ENCODE measurements at regions not wholly inside any gene's neighbourhood (a gene's known extent, or its start where the extent isn't known, plus 50 kb on each side); places are given as distances from the start of the nearest gene placed in this dataset.

GRCh38 chr5:73374520-73375190 lies 73.9 kb downstream of the FOXD1 start:
- Histone ChIP-seq H3F3A (ENCODE audit: insufficient read depth, low read length) (no peaks in the 10 kb centered on the region), H3K4me3 (ENCODE audit: low read length) (no peak overlapping the region), H3K27me3 (replicated peaks; ENCODE audit: insufficient read depth, low read length) (no peaks in the 10 kb centered on the region), H4K20me1 (ENCODE audit: insufficient read depth, low read length) (no peaks in the 10 kb centered on the region), H3K27ac (ENCODE audit: low read length) (no peak overlapping the region), H2AFZ (ENCODE audit: low read length) (no peak overlapping the region), H3K79me2 (ENCODE audit: low read length) (no peaks in the 10 kb centered on the region), H3K9me2 (replicated peaks; ENCODE audit: insufficient read depth, low read length) (no peaks in the 10 kb centered on the region), H3K9ac (ENCODE audit: low read length) (no peak overlapping the region), H3K36me3 (replicated peaks; ENCODE audit: insufficient read depth, low read length) (no peaks in the 10 kb centered on the region), H3K4me2 (ENCODE audit: low read depth, low read length) (no peak overlapping the region), H3K9me3 (replicated peaks; ENCODE audit: insufficient read depth, low read length) (no peaks in the 10 kb centered on the region), H3K4me1 (ENCODE audit: low read length) (no peaks in the 10 kb centered on the region)
- DNase-seq, result no peak
- TF ChIP-seq CTCF (IDR thresholded peaks at IDR 0.05; ENCODE audit: low read length) (no peak), EZH2phosphoT487 (IDR thresholded peaks at IDR 0.05; ENCODE audit: low read length) (no peak), EZH2 (optimal IDR thresholded peaks at IDR 0.05; ENCODE audit: low read depth, low read length) (no peak)

DNA sequence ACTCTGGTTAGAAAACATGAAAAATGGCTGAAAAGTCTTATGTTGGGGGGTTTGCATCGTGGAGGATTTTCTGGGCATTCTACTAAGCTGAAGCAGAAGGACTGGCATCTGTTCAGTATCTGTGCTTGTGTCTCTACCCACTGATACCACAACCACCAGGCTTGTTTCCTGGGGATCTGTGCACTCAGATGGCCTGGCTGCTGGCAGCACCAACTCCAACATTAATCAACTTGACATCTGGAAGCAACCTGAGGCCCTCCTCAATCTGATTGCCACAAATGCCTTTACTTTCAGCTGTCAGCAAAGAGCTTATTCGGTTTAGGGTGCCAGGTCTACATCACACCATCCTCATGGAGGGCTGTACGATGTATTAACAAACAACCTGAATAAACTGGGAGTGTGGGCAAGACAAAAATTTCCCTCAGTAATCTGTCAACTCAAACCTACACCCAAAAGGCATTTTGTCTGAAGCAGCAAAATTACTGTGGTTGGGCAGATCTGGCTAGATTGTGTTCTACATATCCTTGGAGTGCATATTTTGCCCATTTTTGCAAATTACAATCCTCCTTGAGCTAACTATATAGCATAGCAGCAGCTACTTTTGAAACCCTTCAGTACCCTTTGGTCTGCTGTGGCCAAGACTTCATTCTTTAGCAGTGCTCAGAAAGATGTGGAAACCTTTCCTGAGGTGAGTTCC lies 74.6 kb downstream of the FOXD1 start:
- H3K79me2 ChIP-seq (ENCODE audit: low read length), result no peaks in the 10 kb centered on the region
- no peak overlapping the region for H2AFZ ChIP-seq (ENCODE audit: low read length)
- no peaks in the 10 kb centered on the region for H3K36me3 ChIP-seq (replicated peaks; ENCODE audit: insufficient read depth, low read length)
- no peaks in the 10 kb centered on the region for H3K4me1 ChIP-seq (ENCODE audit: low read length)
- H3K27ac ChIP-seq (ENCODE audit: low read length), result no peak overlapping the region
- no peaks in the 10 kb centered on the region for H3K9me2 ChIP-seq (replicated peaks; ENCODE audit: insufficient read depth, low read length)
- no peaks in the 10 kb centered on the region for H4K20me1 ChIP-seq (ENCODE audit: insufficient read depth, low read length)
- no peaks in the 10 kb centered on the region for H3K9me3 ChIP-seq (replicated peaks; ENCODE audit: insufficient read depth, low read length)
- H3K4me3 ChIP-seq (ENCODE audit: low read length), result no peak overlapping the region
- no peak overlapping the region for H3K9ac ChIP-seq (ENCODE audit: low read length)
- no peak for DNase-seq
- TF ChIP-seq EZH2 (optimal IDR thresholded peaks at IDR 0.05; ENCODE audit: low read depth, low read length) (no peak), EZH2phosphoT487 (IDR thresholded peaks at IDR 0.05; ENCODE audit: low read length) (no peak), CTCF (IDR thresholded peaks at IDR 0.05; ENCODE audit: low read length) (no peak)
- no peaks in the 10 kb centered on the region for H3F3A ChIP-seq (ENCODE audit: insufficient read depth, low read length)
- H3K4me2 ChIP-seq (ENCODE audit: low read depth, low read length), result no peak overlapping the region
- no peaks in the 10 kb centered on the region for H3K27me3 ChIP-seq (replicated peaks; ENCODE audit: insufficient read depth, low read length)

- H3K9me2 ChIP-seq (replicated peaks; ENCODE audit: insufficient read depth, low read length), result no peaks in the 10 kb centered on the region
- TF ChIP-seq EZH2phosphoT487 (IDR thresholded peaks at IDR 0.05; ENCODE audit: low read length), result no peak
- no peak for TF ChIP-seq CTCF (IDR thresholded peaks at IDR 0.05; ENCODE audit: low read length)
- no peak for TF ChIP-seq EZH2 (optimal IDR thresholded peaks at IDR 0.05; ENCODE audit: low read depth, low read length)
- no peaks in the 10 kb centered on the region for H3K27me3 ChIP-seq (replicated peaks; ENCODE audit: insufficient read depth, low read length)
- H3F3A ChIP-seq (ENCODE audit: insufficient read depth, low read length), result no peaks in the 10 kb centered on the region
- no peak overlapping the region for H3K4me2 ChIP-seq (ENCODE audit: low read depth, low read length)
- no peak overlapping the region for H3K27ac ChIP-seq (ENCODE audit: low read length)
- no peaks in the 10 kb centered on the region for H3K9me3 ChIP-seq (replicated peaks; ENCODE audit: insufficient read depth, low read length)
- H3K4me1 ChIP-seq (ENCODE audit: low read length), result no peaks in the 10 kb centered on the region
- no peak overlapping the region for H3K9ac ChIP-seq (ENCODE audit: low read length)
- H3K79me2 ChIP-seq (ENCODE audit: low read length), result no peaks in the 10 kb centered on the region
- no peak overlapping the region for H2AFZ ChIP-seq (ENCODE audit: low read length)
- H4K20me1 ChIP-seq (ENCODE audit: insufficient read depth, low read length), result no peaks in the 10 kb centered on the region
- DNase-seq, result no peak
- no peaks in the 10 kb centered on the region for H3K36me3 ChIP-seq (replicated peaks; ENCODE audit: insufficient read depth, low read length)
- H3K4me3 ChIP-seq (ENCODE audit: low read length), result no peak overlapping the region
These were observed 77.7 kb downstream of the FOXD1 start for GRCh38 chr5:73370640-73371583.

Data from MM.1S (cell line).